T-helper 1 cell treated with Interleukin-12 subunit alpha and Interleukin-12 subunit beta and Interleukin-4 antibody, amounts not matched to agents 30 ng/mL and 1 ng/mL, for 36 hours (primary cell): ENCODE measurements at regions not wholly inside any gene's neighbourhood (a gene's known extent, or its start where the extent isn't known, plus 50 kb on each side); places are given as distances from the start of the nearest gene placed in this dataset.
"Not testable (repeated sequence)": the region's sequence is repeated elsewhere in the genome, so short reads cannot be mapped to it uniquely, and the experiment has no call there.

Source experiments
- intact Hi-C: fragments of 100-400 bp; cut with micrococcal nuclease; formaldehyde crosslinking; loops from one replicate; pipeline ENCODE4 v1.15.1; 2024

- intact Hi-C loops: no loop called here
These were observed 144.8 kb upstream of the LAMA2 start for GRCh38 chr6:128738112-128738511.

- intact Hi-C loops: no loop called here
These were observed 146.2 kb upstream of the LAMA2 start for GRCh38 chr6:128736780-128737179.

- intact Hi-C loops: loop anchor here (2.0 kb wide), 1 partner anchor 995 kb away; no protein-coding TSS in a partner anchor
These were observed 151.4 kb upstream of the LAMA2 start for GRCh38 chr6:128731249-128732165.

GRCh38 chr6:128727500-128727899, 155.4 kb upstream of the LAMA2 start:
- intact Hi-C loops: no loop called here

- intact Hi-C loops: loop anchor here (1.0 kb wide), 3 partner anchors 527 to 850 kb away; no protein-coding TSS in a partner anchor
These were observed 157.4 kb upstream of the LAMA2 start for GRCh38 chr6:128725271-128726233.

DNA sequence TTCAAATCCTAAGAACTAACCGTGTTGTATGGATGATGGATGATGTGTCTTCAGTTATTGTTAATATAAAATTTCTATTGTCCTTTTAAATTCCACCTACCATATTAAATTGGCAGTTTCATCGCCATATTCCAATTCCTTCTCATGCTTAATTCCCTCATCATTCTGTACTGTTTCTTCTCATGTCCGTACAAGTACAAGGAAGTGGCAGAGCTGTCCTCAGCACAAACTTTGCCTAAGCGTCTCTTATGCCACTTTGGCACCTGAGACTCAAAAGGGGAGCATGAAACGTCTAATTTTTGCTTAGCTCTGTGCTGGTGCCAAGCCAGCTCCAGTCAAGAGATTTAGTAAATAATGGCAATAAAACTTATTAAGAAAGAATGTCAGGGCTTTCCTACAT, 158.2 kb upstream of the LAMA2 start:
- intact Hi-C loops: loop anchor here (1.0 kb wide), 3 partner anchors 528 to 851 kb away; no protein-coding TSS in a partner anchor

GRCh38 chr6:128723667-128724066, 159.3 kb upstream of the LAMA2 start:
- intact Hi-C loops: no loop called here

- intact Hi-C loops: no loop called here
These were observed 162.0 kb upstream of the LAMA2 start for GRCh38 chr6:128720891-128721290.

- intact Hi-C loops: no loop called here
These were observed 163.2 kb upstream of the LAMA2 start for GRCh38 chr6:128719786-128720185.

DNA sequence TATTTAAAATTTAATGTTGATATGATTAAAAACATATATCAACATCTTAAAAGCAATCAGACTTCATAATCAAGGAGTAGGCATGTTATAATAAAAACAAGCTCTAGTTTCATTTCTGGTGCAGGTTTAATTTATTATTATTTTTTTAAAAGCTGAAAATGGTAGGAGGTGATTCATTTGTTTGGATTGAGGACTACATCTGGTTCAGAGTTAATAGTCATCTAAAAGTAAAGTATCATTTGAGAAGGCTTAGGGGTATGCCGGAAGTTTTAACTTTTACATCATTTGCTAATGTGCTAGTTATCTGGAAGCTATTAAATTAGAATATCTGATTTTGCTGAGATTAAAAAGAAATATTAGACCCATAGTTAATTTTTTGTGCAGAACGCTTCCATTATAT, 169.5 kb upstream of the LAMA2 start:
- intact Hi-C loops: no loop called here

- intact Hi-C loops: no loop called here
These were observed 170.0 kb upstream of the LAMA2 start for GRCh38 chr6:128712898-128713297.

DNA sequence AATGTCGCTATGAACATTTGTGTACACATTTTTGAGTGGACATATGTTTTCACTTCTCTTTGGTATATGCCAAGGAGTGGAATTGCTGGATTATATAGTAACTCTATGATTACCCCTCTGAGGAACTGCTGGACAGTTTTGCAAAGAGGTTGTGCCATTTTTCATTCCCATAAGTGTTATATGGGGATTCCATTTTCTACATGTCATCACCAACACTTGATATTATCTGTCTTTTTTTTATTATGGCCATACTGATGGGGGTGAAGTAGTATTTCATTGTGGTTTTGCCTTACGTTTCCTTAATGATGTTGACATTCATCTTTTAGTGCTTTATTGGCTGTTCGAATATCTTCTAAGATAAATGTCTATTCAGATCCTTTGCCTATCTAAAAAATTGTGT, 171.8 kb upstream of the LAMA2 start:
- intact Hi-C loops: no loop called here

DNA sequence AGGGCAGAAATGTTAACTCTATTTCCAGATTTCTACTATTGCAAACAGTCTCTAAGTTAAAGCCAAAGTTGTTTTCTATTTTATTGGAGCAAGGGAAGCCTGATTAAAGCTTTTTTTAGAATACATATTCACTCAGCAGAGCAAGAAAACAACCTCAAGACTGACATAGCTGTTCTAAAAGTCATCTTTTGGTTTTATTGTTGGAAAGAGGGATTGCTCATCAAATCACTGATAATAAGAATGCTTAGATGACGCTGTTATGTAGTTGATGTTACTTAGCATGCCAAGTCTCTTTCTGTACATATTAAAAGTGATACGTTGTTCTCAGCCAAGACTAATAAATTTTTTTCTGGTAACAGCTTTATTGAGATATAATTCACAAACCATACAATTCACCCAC, 172.6 kb upstream of the LAMA2 start:
- intact Hi-C loops: no loop called here

GRCh38 chr6:128704601-128705000, 178.3 kb upstream of the LAMA2 start:
- intact Hi-C loops: no loop called here

GRCh38 chr6:128703794-128704193, 179.1 kb upstream of the LAMA2 start:
- intact Hi-C loops: not testable (repeated sequence)

DNA sequence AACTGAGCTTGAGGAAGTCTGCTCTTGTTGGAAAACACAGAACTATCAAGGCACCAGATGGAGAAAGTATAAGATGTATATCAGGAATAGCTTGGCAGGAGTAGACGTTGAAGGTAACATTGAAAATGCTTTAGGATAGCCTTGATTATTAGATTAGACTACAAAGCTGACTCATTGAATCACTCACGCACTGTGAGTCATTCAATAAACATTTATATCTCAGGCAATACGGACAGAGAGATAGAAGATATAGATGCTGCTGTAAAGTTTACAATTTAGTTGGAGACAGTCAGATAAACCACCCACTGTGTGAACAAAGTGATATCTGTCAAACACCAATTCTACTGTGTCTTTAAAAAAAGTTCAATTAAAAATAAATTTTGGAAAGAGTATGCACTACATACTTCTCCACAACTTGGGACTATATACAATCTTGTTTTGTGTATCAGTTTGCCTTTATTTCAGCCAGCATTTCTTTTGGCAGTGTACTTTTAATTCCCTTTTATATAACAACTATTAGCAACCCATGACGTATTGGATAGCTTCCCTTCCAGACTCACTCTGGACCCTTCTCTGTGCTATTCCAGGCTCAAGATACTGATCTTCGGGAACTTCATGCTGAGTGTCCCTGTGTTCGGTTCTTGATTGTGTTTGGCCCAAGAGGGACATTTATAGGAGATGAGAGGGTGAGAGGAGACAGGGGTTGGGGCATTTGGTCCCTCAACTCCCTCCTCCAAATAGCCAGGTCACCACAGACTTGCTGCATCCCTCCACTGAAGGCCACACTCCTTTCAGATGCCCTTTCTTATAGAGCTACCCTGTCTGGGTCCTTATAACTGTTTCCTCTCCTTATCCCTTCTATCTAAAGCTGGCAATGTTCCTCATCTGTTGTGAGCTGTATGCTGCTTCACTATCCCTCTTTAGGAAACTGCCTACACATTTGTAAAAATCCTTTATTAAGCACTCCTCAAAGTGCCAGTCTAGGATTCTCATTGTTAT, 176.6 kb upstream of the PTPRK start:
- intact Hi-C loops: no loop called here

- intact Hi-C loops: no loop called here
These were observed 174.1 kb upstream of the PTPRK start for GRCh38 chr6:128694303-128695009.

GRCh38 chr6:128690063-128690462, 169.7 kb upstream of the PTPRK start:
- intact Hi-C loops: no loop called here

- intact Hi-C loops: no loop called here
These were observed 165.7 kb upstream of the PTPRK start for GRCh38 chr6:128686084-128686483.

DNA sequence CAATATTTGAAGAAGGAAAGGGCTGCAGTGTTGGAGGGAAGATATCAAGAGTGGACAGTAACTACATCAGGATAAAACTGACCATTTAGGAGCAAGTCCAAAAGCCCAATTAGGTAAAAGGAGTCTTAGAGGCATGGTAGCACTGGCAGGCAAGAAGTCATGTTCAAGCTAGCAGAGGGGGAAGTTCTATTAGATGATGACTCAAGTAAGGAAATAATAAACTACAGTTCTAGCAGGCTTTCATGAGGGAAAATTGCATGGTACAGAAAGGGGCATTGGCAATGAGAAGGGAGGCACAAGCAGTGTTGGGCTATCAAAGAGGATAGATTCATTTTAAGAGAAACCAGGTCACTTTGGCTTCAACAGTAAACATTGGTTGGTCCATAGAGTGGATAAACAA, 156.1 kb upstream of the PTPRK start:
- intact Hi-C loops: no loop called here
